Stimulated activated CD4-positive, alpha-beta T cell treated with anti-CD3 and anti-CD28 coated beads, TNF-alpha, amount 100 ng/mL, for 4 hours (primary cell): ENCODE measurements at regions not wholly inside any gene's neighbourhood (a gene's known extent, or its start where the extent isn't known, plus 50 kb on each side); places are given as distances from the start of the nearest gene placed in this dataset.
"Not testable (repeated sequence)": the region's sequence is repeated elsewhere in the genome, so short reads cannot be mapped to it uniquely, and the experiment has no call there.

Experiments
- DNase-seq, 3 experiments: peaks; one replicate each; pipeline ENCODE4 v3.0.0-alpha.2; 2020; ENCODE audit warnings: low read depth in 3 of 3

DNA sequence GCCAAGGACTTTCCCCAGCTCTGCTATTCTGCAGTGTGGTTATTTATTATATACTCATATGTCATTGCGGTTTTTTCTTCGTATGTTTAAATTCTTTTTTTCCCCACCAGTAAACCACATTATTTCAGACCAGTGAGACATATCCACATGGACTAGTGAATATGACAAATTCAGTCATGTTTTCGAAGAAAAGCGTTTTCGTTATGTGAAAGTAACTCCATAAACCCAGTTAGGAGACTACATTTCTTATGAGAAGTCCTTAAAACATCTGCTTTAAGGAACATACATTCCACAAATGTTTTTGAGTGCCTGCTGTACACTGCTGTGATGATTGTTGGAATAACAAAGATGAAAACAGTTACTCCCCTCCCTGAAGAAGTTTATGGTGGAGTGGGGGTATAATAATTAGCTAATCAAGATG is 591.8 kb upstream of the CLINT1 start:
- DNase-seq = no peak

DNA sequence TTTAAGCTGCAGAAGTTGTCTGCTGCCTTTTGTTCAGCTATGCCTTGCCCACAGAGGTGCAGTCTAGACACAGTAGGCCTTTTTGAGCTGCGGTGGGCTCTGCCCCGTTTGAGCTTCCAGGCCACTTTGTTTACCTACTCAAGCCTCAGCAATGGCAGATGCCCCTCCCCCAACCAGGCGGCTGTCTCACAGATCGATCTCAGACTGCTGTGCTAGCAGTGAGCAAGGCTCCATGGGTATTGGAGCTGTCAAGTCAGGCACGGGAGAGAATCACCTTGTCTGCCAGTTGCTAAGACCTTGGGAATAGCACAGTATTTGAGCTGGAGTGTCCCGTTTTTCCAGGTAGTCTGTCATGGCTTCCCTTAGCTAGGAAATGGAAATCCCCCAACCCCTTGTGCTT is 587.8 kb upstream of the CLINT1 start:
- DNase-seq = not testable (repeated sequence)

DNA sequence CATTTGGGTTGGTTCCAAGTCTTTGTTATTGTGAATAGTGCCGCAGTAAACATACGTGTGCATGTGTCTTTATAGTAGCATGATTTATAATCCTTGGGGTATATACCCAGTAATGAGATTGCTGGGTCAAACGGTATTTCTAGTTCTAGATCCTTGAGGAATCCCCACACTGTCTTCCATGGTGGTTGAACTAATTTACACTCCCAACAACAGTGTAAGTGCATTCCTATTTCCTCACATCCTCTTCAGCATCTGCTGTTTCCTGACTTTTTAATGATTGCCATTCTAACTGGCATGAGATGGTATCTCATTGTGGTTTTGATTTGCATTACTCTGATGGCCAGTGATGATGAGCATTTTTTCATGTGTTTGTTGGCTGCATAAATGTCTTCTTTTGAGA is 580.3 kb upstream of the CLINT1 start:
- DNase-seq = not testable (repeated sequence)

DNA sequence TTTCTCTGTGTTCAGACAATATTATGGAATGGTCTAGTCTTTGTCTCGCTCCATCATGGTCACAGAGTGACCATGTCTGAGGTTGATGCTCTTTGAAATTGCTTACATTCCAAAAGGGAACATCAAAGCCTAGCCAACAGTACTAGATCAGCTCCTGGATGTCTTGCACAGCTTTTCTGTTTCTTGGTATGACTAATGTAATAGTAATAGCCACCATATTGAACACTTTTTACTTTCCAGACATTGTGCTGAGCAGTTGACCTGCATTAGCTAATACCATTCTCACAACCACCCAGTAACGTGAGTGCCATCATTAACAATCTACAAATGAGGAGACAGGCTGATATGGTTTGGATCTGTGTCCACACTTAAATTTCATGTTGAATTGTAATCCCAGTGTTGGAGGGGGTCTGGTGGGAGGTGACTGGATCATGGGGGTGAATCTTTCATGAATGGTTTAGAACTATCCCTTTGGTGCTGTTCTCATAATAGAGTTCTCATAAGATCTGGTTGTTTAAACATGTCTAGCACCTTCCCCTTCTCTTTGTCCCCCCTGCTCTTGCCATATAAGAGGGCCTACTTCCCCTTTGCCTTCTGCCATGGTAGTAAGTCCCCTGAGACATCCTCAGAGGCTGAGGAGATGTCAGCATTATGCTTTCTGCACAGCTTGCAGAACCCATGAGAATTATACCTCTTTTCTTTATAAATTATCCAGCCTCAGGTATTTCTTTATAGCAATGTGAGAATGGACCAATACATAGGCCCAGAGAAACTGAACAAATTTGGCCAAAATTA is 577.5 kb upstream of the CLINT1 start:
- no peak for DNase-seq

- peak in 1 of 3 experiments; percentile 1 for DNase-seq
Observed at GRCh38 chr5:158435161-158435616, 576.2 kb upstream of the CLINT1 start.

DNA sequence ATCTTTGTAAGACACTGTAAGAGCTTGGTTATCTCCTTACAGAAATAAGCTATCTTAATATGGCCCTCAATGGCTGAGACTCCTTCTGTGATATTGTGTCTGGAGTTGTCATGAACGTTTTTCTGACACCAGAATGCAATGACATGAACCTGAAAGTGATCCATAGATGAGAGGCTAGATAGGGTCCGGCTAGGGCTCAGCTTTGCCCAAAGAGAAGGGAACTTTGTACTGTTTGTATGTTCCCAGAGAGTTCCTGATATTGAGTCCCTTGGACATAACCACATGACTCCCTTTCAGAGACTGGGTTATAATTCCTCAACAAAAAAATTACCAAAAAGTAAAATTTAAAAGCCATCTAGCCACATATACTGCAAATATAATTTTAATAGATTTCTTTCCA is 575.8 kb upstream of the CLINT1 start:
- no peak for DNase-seq

DNA sequence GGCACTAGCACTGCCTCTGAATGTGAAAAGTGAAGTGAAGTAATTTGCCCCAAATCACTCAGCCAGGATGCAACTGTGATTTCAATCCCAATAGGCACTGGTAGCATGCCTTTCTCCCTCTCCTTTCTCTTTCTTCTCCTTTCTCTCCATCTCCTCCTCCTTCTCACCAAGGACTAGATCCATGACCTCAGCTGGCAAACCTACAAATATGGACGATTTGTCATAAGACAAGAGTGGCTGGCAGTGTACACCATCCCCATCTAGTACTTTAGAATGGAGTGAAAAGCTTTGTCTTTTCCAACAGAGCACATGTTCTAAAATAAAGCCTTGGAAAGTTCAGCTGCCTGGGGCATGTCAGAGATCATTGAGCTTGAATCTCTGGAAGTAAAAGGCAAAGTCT is 574.7 kb upstream of the CLINT1 start:
- DNase-seq = no peak

- no peak for DNase-seq
Observed at GRCh38 chr5:158431369-158432029, 572.6 kb upstream of the CLINT1 start.

DNA sequence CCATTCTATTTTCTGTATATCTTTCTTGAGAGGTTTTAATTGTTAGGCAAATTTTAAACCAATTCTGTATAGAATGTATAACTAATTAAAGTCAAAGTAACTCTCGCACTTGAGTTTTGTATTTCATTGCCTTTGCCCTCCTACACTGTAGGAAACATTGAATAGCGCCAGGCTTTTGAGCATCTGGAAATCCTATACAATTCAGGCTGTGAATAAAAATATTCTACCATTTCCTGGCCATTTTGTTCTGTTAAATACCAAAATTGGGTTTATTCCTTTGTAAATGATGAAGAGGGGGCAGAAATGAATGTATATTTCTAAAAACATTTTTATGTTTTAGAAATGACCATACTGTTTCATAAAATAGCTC is 571.8 kb upstream of the CLINT1 start:
- no peak for DNase-seq

DNA sequence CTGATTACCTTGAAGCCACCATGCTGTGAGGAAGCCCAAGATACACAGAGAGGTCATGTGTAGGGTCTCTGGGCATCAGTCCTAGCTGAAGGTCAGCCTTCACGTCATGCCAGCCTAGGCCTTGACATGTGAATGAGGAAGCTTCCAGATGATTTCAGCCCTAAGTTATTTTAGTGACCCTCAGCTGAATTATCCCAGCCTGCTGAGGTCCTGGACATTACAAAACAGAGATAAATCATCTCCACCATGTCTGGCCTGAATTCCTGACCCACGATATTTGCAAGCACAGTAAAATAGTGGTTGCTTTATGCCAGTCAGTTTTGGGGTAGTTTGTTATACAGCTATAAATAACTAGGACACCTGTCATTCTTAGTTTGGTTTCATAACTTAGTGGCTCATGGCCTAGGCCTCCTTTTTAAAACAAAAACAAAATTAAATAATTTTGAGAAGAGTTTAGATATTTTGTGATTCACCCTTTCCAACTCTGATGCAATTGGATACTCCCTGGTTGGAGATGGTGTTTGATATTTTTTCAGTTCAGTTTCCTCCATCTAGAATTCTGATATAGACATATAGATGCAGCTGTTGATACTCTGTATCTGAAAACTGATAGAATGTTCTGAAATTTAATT is 571.3 kb upstream of the CLINT1 start:
- no peak for DNase-seq

- no peak for DNase-seq
Observed at GRCh38 chr5:158429564-158429963, 570.6 kb upstream of the CLINT1 start.

DNA sequence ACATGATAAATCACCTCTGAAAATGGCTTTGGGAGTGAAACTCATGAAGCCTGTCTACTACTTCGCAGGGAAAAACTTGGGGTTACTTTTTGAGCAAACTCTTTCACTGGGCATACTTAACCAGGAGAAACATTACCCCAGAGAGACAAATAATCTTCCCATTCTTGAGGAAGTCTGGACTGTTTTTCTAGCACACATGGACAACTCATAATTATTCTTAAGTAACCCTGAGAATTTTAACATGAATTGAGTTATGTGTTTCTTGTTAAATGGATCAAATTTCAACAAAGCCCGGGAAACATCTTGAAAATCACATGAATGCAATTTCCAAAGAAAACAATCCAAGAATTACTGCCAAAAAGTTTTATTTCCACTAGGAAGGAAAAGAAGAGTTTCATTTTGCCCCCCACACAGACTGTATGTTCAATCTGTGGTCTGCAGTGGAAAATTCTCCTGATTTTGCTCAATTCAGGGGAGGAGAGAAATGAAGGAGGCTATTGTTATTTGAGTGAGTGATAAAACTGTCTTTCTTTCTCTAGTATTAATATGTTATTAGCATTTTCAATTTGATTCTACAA is 564.8 kb upstream of the CLINT1 start:
- DNase-seq = no peak

GRCh38 chr5:158422653-158423515 is 563.9 kb upstream of the CLINT1 start:
- no peak for DNase-seq

DNA sequence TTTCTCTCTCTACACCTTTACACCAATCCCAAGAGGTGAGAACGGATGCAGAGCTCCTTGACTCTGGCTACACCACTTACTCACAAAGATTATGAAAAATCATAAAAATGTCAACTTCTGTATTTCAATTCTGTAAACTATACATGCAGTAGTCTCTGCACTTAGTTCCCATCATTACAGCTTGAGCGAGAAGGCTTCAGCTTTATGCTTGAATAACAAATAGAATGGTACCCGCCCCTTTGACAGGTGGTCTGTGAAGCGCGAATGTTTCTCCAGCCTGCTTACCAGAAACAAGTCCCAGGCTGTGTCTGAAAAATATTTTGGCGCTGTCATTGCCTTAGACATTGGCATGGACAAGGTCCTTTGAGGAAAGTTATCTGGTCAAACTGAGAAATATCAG is 562.4 kb upstream of the CLINT1 start:
- no peak for DNase-seq

- no peak for DNase-seq
Observed at GRCh38 chr5:158419186-158419585, 560.2 kb upstream of the CLINT1 start.

GRCh38 chr5:158414780-158415179 is 555.8 kb upstream of the CLINT1 start:
- DNase-seq = no peak

DNA sequence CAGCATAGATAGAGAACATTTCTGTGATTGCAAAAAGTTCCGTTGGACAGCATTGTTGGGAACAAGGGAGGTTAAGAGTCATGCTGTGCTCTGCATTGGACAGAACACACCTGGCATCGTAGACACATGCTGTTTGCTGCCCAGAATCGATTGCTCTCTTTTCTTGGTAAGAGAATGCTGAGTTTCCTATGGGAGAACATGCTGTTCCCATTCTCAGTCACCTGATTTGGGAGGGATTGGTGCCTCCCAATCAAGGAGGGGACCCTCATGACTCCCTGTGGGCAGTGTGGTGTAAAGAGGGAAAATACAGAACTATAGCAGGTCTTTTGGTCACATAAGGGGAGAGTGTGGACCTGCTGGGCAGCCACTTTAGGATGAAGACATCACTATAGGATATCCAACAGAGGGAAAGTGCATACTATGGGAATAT is 555.4 kb upstream of the CLINT1 start:
- DNase-seq = no peak

DNA sequence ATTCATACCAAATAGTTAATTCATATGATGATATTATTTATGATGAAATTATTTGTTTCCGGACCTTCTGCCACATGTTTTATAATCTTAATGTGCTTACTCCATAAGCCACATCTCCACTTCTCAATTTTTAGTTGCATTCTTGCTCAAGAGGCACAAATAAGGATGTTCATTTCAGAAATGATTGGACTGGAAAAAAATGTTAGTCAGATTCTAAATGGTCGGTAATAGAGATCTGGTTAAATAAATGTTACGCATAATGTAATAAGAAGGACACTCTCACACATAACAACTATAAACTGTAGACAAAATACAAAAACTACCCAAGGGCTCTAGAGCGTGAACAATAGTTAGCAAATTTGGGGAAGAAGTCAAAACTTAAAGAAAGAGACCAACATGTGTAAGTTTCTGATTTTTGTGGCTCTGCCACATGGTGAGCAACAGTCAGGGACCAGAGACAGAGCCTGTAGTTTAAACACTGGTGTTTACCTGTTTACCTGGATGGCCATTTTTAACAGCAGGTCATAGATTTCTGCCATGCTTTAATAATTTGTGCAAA is 554.3 kb upstream of the CLINT1 start:
- no peak for DNase-seq

DNA sequence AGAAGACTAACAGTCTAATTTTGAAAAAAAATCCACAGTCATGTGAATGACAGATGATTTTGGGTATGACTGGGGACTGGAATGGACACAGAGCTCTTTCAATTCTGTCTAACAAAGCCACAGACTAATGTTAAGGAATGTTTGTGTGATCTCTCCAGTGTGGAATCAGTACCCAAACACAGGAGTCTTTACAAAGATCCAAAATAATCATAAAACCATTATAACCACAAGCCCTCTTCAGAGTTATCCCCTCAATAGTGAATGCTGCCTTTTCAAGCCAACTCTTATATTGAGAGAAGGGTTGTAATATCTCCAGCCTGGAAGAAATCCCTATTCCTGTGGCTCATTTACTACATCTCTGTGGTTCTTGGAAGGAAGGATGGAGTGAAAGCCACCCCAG is 552.0 kb upstream of the CLINT1 start:
- DNase-seq = no peak

GRCh38 chr5:158409507-158409906 is 550.6 kb upstream of the CLINT1 start:
- DNase-seq = no peak

GRCh38 chr5:158407824-158408195 is 548.9 kb upstream of the CLINT1 start:
- DNase-seq = no peak
